GM19193 (cell line): ENCODE measurements at regions not wholly inside any gene's neighbourhood (a gene's known extent, or its start where the extent isn't known, plus 50 kb on each side); places are given as distances from the start of the nearest gene placed in this dataset.

Experiments used
- POLR2A ChIP-seq: IDR thresholded peaks from 4 replicates; pipeline ENCODE4 v1.6.1; 2011; ENCODE audit not compliant: insufficient read depth, insufficient read length; ENCODE audit errors: extremely low read depth

DNA sequence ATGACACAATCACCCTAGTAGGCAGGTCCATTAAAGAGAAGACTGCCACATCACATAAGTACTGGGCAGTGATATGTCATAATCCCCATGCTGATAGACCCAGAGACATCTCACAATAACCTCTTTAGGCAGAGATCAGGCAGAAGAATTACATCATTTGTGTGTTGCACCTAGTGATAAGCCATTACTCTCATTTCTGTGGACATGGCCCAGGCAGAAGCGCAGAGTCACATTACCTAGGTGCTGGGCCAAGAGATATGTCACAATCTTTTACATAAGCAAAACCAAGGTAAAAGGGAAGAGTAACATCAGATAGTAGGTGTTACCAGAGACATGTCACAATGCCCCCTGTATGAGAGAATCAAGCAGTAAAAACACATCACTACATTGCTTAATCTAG lies 71.9 kb downstream of the ZNF726 start:
- TF ChIP-seq POLR2A, result no peak

GRCh38 chr19:23991170-23991569 lies 76.5 kb downstream of the ZNF726 start:
- TF ChIP-seq POLR2A, result no peak

- TF ChIP-seq POLR2A, result no peak
Measured at GRCh38 chr19:23992348-23992747, 77.7 kb downstream of the ZNF726 start.

DNA sequence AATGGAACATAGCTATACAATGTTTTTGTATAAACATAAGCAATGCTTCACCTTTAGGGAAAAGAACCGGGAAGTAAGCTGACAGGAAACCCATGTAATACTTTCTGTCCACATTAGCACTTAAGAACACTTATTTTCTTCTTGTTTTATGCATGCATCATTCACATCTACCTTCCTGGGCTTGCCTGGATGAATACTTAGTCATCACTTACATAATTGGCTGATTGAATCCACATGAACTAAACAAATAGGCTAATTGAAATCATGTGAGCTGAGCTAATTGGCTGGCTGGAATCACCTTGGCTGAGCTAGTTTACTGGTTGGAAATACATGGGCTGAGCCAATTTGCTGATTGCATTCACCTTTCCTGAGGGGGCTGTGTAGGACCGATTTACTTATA lies 78.8 kb downstream of the ZNF726 start:
- TF ChIP-seq POLR2A, result no peak

DNA sequence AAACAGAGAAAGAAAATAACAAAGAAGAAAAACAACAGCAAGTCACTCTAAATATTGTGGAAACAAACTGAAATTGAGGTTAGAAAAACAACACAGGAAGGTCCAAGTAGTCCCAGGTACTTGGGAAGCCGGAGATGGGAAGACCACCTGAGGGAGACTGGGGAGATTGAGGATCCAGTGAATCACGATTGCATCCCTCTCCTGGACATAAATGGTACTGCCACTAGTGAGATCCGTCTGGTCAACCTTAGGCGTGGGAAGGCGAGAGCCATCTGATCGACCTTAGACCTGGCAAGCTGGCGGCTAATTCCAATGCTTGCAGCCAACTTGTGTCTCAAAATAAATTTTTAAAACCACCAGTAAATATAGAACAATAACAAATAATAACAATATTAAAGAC lies 81.9 kb downstream of the ZNF726 start:
- TF ChIP-seq POLR2A, result no peak

GRCh38 chr19:23998568-23998967 lies 83.9 kb downstream of the ZNF726 start:
- TF ChIP-seq POLR2A, result no peak

DNA sequence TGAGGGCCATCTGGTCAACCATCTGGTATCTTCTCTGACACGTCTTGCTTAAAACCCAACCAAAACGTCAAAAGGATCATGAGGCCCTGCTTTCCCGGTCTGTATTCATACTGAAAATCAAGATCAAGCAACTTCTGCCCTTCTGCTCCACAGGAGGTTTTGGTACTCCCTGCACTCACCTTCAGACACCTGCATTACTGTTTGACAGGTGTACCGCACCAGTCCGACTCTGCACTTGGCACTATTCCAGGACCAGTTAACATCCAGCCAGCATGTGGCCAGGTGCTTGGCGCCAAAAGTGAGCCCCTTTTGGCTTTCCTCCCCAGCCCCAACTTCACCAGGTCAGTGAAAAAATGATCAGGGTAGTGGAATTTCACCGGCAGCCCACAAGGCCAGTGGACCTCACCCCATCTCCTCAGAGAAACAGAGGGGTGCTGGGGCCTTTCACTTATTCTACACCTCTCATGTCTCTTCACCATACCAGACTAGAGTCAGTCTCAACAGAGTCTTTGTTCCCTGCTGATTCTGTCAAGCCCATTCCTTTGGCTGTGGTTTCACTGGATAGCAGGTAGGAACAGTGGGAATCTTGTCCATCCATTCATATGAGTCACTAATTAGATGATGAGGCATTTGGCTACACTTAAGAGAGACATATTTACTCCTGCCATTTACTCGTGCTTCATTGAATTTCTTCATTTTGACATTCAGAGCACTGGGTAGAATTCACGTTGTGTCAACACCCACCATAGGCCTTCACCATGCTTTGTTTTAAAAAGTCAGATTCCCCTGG lies 85.3 kb downstream of the ZNF726 start:
- no peak for TF ChIP-seq POLR2A

DNA sequence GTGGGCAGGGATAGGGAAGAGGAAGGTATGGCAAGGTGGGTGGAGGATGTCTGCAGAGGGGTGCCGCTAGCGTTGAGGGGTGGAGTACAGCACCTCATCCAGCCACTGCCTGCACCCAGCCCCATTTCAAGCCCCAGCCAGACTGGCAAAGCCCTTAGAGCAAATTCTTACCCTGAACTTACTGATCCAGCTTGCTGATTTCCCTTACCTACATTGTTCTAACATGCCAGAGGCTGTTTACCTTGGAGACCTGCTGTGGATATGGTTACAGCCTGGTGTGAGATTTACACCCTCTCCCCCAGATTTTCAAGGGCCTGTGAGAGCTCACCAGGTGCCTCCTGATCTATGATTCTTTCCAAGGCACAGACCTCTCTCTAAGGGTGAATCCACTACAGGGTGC lies 86.0 kb downstream of the ZNF726 start:
- no peak for TF ChIP-seq POLR2A

- no peak for TF ChIP-seq POLR2A
Measured at GRCh38 chr19:24002256-24002945, 84.6 kb upstream of the ZNF254 start.

- TF ChIP-seq POLR2A, result no peak
Measured at GRCh38 chr19:24003537-24003936, 83.5 kb upstream of the ZNF254 start.

DNA sequence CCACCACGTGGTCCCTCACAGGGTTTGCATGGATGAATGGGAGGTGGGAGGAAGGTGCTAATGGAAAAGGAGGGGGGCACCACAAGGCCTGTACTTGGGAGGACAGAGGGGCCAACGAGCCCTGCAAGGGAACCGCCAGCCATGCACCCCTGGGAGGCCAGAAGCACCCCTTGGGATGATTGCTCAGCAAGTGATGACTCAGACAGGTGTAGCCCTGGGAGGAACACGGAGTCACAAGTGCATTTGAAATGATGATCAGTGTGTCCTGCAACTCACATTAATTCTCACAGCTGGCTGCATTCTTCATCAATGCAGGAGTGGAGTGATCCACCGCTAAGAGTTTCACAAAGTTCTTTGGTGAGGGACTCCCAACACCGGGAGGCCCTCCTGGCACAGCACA lies 82.8 kb upstream of the ZNF254 start:
- TF ChIP-seq POLR2A, result no peak

DNA sequence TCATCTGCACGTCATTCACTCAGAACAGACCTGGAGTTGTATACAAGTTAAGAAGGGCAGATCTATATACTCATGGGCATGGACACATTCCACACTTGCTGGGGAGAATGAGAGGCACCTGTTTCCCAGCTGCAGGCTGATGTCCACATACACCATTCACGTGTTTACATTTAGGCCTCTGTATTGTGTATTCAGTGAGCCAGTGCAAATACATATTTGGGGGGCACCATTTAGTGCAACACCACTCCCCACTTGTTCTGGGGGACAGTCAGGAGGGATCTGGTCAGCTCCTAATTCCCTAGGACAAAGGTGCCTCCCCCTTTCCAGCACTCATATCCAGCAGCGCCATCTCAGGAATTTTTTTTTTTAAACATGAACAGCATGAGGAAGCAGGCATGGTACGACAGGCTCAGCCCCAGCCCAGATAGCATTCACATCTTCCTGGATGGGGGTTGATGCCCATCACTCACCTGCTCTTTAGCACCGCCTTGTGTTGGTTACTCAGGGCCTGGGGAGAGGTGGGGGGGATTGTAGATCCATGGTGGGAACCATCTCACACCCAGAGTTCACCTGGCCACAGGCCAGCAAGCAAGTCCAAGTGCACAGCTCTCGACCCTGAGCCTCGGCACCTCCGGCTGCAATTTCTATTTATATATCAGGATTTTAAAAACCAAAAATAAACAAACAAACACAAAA lies 56.9 kb upstream of the ZNF254 start:
- no peak for TF ChIP-seq POLR2A

GRCh38 chr19:24032651-24033050 lies 54.3 kb upstream of the ZNF254 start:
- no peak for TF ChIP-seq POLR2A

DNA sequence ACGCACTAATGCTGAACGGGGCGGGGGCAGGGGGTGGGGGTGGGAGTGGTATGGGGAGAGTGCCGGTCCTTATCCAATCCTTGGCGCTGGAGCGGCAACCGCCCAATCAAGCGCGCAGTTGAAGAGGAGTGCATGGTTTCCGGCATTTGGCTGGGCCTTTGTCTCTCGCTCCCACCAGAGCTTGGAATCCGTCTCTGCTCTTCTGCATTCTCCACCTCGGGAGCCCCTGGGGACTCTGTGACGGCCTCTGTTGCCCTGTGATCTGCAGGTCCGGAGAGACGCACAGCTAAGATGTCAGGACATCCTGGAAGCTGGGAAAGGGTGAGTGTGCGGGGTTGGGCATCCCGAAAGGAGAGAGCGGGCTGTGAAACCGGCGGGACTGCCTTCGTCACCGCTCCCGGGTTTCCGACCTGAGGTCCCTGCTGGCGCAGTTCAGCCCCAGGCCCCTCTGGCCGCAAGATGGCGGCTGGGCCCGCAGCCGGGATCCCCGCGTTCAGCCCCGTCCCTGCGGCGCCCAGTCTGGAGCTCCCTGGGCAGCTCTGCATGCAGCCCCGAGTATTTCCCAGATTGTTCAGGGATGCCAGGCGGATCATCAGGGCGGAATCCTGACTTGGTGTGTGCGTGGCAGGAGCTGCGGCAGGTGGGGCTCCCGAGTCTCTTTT lies 53.6 kb upstream of the ZNF254 start:
- peak; percentile 81 for TF ChIP-seq POLR2A

DNA sequence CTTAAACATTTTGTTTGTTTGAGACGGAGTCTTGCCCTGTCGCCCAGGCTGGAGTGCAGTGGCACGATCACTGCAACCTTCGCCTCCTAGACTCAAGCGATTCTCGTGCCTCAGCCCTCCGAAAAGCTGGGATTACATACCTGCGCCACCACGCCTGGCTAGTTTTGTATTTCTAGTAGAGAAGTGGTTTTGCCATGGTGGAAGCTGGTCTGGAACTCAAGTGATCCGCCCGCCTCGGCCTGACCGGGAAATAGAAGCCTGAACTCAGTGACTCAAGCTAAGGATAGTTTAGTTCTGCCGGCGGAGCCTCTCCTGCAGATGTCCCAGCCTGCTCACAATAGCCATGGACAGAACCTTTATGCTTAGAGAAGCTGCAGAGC lies 53.0 kb upstream of the ZNF254 start:
- no peak for TF ChIP-seq POLR2A
